ENCODE measurements at regions not wholly inside any gene's neighbourhood (a gene's known extent, or its start where the extent isn't known, plus 50 kb on each side); places are given as distances from the start of the nearest gene placed in this dataset.

DNA sequence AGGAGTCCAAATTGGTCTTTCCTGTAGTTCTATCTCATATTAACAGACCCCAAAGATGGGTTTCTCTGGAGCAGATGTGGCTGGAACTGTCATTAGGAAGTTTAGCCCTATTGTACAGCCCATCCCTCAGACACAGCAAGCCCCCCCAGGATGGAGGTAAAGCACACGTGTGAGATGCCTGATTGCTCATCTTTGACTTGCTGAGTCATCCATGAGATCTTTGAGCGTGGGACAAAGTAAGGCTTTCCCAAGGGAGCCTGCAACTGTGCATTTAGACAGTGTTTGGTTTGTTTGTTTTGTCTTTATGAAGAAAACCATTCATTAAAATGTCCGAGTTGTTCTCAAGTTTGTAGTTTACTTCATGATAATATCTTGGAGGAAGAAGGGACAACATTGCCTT is 145.3 kb upstream of the CDH13 start:
- no peak for TF ChIP-seq POLR2AphosphoS5 (IDR thresholded peaks at IDR 0.05; ENCODE audit: low read length)
- no peak for TF ChIP-seq ZZZ3 (IDR thresholded peaks at IDR 0.05; ENCODE audit: control insufficient read depth, insufficient read length, low read depth)
- no peak for TF ChIP-seq SIN3A (IDR thresholded peaks at IDR 0.05; ENCODE audit: low read depth, low read length)
- TF ChIP-seq GABPA (IDR thresholded peaks at IDR 0.05; ENCODE audit: low read depth): no peak
- no peak for TF ChIP-seq CHD2 (IDR thresholded peaks at IDR 0.05; ENCODE audit: borderline replicate concordance, low read depth, low read length)
- no peak for TF ChIP-seq HCFC1 (IDR thresholded peaks at IDR 0.05; ENCODE audit: low read length)
- TF ChIP-seq SPI1 (IDR thresholded peaks at IDR 0.05; ENCODE audit: borderline replicate concordance, insufficient read depth, low read depth, low read length): no peak

Measured in GM12878 (cell line).